B cell (primary cell): ENCODE measurements at regions not wholly inside any gene's neighbourhood (a gene's known extent, or its start where the extent isn't known, plus 50 kb on each side); places are given as distances from the start of the nearest gene placed in this dataset.

Source experiments
- CTCF ChIP-seq: fragments of 200-600 bp; IDR thresholded peaks from one replicate; pipeline ENCODE4 v1.8.0; 2022; ENCODE audit warnings: antibody characterized with exemption, mild to moderate bottlenecking
- EZH2 ChIP-seq: IDR thresholded peaks from 2 replicates; pipeline ENCODE4 v1.6.1; 2012; ENCODE audit warnings: borderline replicate concordance, low read depth, mild to moderate bottlenecking, moderate library complexity, low read length; ENCODE audit not compliant: insufficient read depth, poor library complexity, severe bottlenecking

- TF ChIP-seq CTCF (no peak), EZH2 (no peak)
Measured at GRCh38 chr11:116263770-116264169, 509.0 kb downstream of the BUD13 start.
